Neuron (in vitro differentiated cells): ENCODE measurements at regions not wholly inside any gene's neighbourhood (a gene's known extent, or its start where the extent isn't known, plus 50 kb on each side); places are given as distances from the start of the nearest gene placed in this dataset.
A peak's percentile ranks its signal among the peaks of the same experiment; 100 is the strongest.
"Not testable (repeated sequence)": the region's sequence is repeated elsewhere in the genome, so short reads cannot be mapped to it uniquely, and the experiment has no call there.

Experiments used
- H2AFZ ChIP-seq: one replicate; pipeline ENCODE4 v1.6.1; 2013; ENCODE audit warnings: low read depth, mild to moderate bottlenecking, inconsistent platforms, low read length, moderate library complexity
- H3K27me3 ChIP-seq: one replicate; pipeline ENCODE4 v1.6.1; 2013; ENCODE audit warnings: low read length; ENCODE audit not compliant: insufficient read depth
- H3K36me3 ChIP-seq: one replicate; pipeline ENCODE4 v1.6.1; 2013; ENCODE audit warnings: low read length; ENCODE audit not compliant: insufficient read depth
- H3K4me1 ChIP-seq: one replicate; pipeline ENCODE4 v1.6.1; 2013; ENCODE audit warnings: low read length; ENCODE audit not compliant: insufficient read depth
- H3K4me3 ChIP-seq: 2 replicates; pipeline ENCODE4 v1.5.1; 2013; ENCODE audit warnings: mild to moderate bottlenecking, low read length, moderate library complexity
- H3K9me3 ChIP-seq: one replicate; pipeline ENCODE4 v1.6.1; 2013; ENCODE audit warnings: low read length

GRCh38 chr14:57150449-57150848 is 118.3 kb downstream of the EXOC5 start:
- no peak overlapping the region for H3K4me3 ChIP-seq
- no peak overlapping the region for H2AFZ ChIP-seq
- H3K4me1 ChIP-seq, result no peaks in the 10 kb centered on the region
- H3K36me3 ChIP-seq, result no peaks in the 10 kb centered on the region
- H3K9me3 ChIP-seq, result no peaks in the 10 kb centered on the region
- H3K27me3 ChIP-seq, result peaks cover 5% of the 10 kb centered on the region

- H3K36me3 ChIP-seq, result no peaks in the 10 kb centered on the region
- no peak overlapping the region for H3K4me3 ChIP-seq
- peaks cover 12% of the 10 kb centered on the region for H3K27me3 ChIP-seq
- H3K4me1 ChIP-seq, result no peaks in the 10 kb centered on the region
- H2AFZ ChIP-seq, result no peak overlapping the region
- no peaks in the 10 kb centered on the region for H3K9me3 ChIP-seq
These were observed 129.5 kb downstream of the EXOC5 start for GRCh38 chr14:57139173-57139572.

GRCh38 chr14:57136669-57137328 is 131.9 kb downstream of the EXOC5 start:
- Histone ChIP-seq H3K9me3 (no peaks in the 10 kb centered on the region), H3K4me1 (no peaks in the 10 kb centered on the region), H3K4me3 (no peak overlapping the region)

GRCh38 chr14:57127809-57128208 is 140.9 kb downstream of the EXOC5 start:
- H3K9me3 ChIP-seq, H2AFZ ChIP-seq, H3K4me1 ChIP-seq, H3K36me3 ChIP-seq, H3K4me3 ChIP-seq, H3K27me3 ChIP-seq: not testable (repeated sequence)

More at GRCh38 chr14:57136669-57137328, 131.9 kb downstream of the EXOC5 start:
- Histone ChIP-seq H2AFZ (no peak overlapping the region), H3K36me3 (no peaks in the 10 kb centered on the region), H3K27me3 (peaks cover 14% of the 10 kb centered on the region)

- Histone ChIP-seq H3K4me1 (no peaks in the 10 kb centered on the region), H3K36me3 (no peaks in the 10 kb centered on the region), H3K27me3 (no peaks in the 10 kb centered on the region), H3K9me3 (no peaks in the 10 kb centered on the region), H3K4me3 (no peak overlapping the region), H2AFZ (no peak overlapping the region)
These were observed 146.6 kb downstream of the EXOC5 start for GRCh38 chr14:57122129-57122528.

- H3K36me3 ChIP-seq, H2AFZ ChIP-seq, H3K27me3 ChIP-seq, H3K4me1 ChIP-seq, H3K9me3 ChIP-seq: not testable (repeated sequence)
- peak overlapping the region; percentile 30 for H3K4me3 ChIP-seq
These were observed 156.5 kb downstream of the EXOC5 start for GRCh38 chr14:57112072-57112807.

GRCh38 chr14:57110411-57110810 is 158.3 kb downstream of the EXOC5 start:
- H3K36me3 ChIP-seq, H3K4me3 ChIP-seq, H3K9me3 ChIP-seq, H3K27me3 ChIP-seq, H2AFZ ChIP-seq, H3K4me1 ChIP-seq: not testable (repeated sequence)

- no peaks in the 10 kb centered on the region for H3K4me1 ChIP-seq
- no peak overlapping the region for H2AFZ ChIP-seq
- H3K4me3 ChIP-seq, result no peak overlapping the region
- H3K27me3 ChIP-seq, result no peaks in the 10 kb centered on the region
- H3K9me3 ChIP-seq, result no peaks in the 10 kb centered on the region
- H3K36me3 ChIP-seq, result no peaks in the 10 kb centered on the region
These were observed 177.6 kb downstream of the EXOC5 start for GRCh38 chr14:57091030-57091608.

GRCh38 chr14:57089901-57090300 is 178.8 kb downstream of the EXOC5 start:
- Histone ChIP-seq H3K4me3 (no peak overlapping the region), H3K9me3 (no peaks in the 10 kb centered on the region), H2AFZ (no peak overlapping the region), H3K4me1 (no peaks in the 10 kb centered on the region), H3K36me3 (no peaks in the 10 kb centered on the region), H3K27me3 (no peaks in the 10 kb centered on the region)

GRCh38 chr14:57087841-57088240 is 180.9 kb downstream of the EXOC5 start:
- no peak overlapping the region for H3K4me3 ChIP-seq
- H3K36me3 ChIP-seq, result no peaks in the 10 kb centered on the region
- H3K27me3 ChIP-seq, result no peaks in the 10 kb centered on the region
- H2AFZ ChIP-seq, result no peak overlapping the region
- no peaks in the 10 kb centered on the region for H3K9me3 ChIP-seq
- no peaks in the 10 kb centered on the region for H3K4me1 ChIP-seq

GRCh38 chr14:57086271-57087162 is 182.2 kb downstream of the EXOC5 start:
- Histone ChIP-seq H3K4me3 (no peak overlapping the region), H3K4me1 (no peaks in the 10 kb centered on the region), H3K9me3 (no peaks in the 10 kb centered on the region), H3K36me3 (no peaks in the 10 kb centered on the region), H2AFZ (no peak overlapping the region), H3K27me3 (no peaks in the 10 kb centered on the region)

- H3K27me3 ChIP-seq, result no peaks in the 10 kb centered on the region
- H3K9me3 ChIP-seq, result no peaks in the 10 kb centered on the region
- no peaks in the 10 kb centered on the region for H3K4me1 ChIP-seq
These were observed 182.9 kb downstream of the EXOC5 start for GRCh38 chr14:57085801-57086200.

GRCh38 chr14:57085043-57085442 is 183.7 kb downstream of the EXOC5 start:
- H3K9me3 ChIP-seq, result no peaks in the 10 kb centered on the region
- no peaks in the 10 kb centered on the region for H3K36me3 ChIP-seq
- H3K4me1 ChIP-seq, result no peaks in the 10 kb centered on the region
- H3K4me3 ChIP-seq, result no peak overlapping the region
- no peaks in the 10 kb centered on the region for H3K27me3 ChIP-seq
- H2AFZ ChIP-seq, result no peak overlapping the region

More at GRCh38 chr14:57085801-57086200, 182.9 kb downstream of the EXOC5 start:
- Histone ChIP-seq H3K36me3 (no peaks in the 10 kb centered on the region), H2AFZ (no peak overlapping the region), H3K4me3 (no peak overlapping the region)
